ENCODE measurements at regions not wholly inside any gene's neighbourhood (a gene's known extent, or its start where the extent isn't known, plus 50 kb on each side); places are given as distances from the start of the nearest gene placed in this dataset.

DNA sequence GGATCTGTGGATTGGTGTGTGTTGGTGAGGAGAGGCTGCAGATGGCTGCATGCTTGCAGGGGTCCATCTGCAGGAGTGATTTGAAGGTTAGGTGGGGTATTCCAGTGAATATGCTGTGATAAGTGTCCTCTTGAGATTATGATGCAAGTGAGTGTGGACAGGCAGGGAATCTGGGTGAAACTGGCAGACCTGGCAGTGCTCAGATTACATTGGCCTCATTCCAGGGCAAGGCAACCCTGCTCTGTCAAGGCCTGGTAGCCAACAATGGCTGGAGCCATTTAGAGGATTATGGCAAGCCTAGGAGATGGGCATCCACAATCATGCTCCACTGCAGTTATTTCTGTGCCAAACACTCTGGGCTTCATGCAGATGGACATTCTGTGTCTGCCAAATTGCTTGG, 113.9 kb downstream of the RTL3 start:
- Histone ChIP-seq H3K36me3 (ENCODE audit: low read depth) (no peaks in the 10 kb centered on the region), H3K9me3 (ENCODE audit: low read depth) (no peaks in the 10 kb centered on the region), H3K9ac (no peak overlapping the region), H2AFZ (no peak overlapping the region), H3K27ac (no peak overlapping the region), H3F3A (ENCODE audit: insufficient read depth) (peaks cover 4% of the 10 kb centered on the region; the same call in 1 of the 2 replicates), H3K79me2 (ENCODE audit: insufficient read depth) (no peaks in the 10 kb centered on the region), H3K4me1 (ENCODE audit: insufficient read depth) (peaks cover 10% of the 10 kb centered on the region), H3K27me3 (replicated peaks; ENCODE audit: insufficient read depth) (no peaks in the 10 kb centered on the region), H3K4me2 (ENCODE audit: unreplicated experiment) (no peak overlapping the region), H4K20me1 (ENCODE audit: insufficient read depth) (no peaks in the 10 kb centered on the region), H3K9me2 (ENCODE audit: insufficient read depth) (no peaks in the 10 kb centered on the region), H3K4me3 (no peak overlapping the region)
- in situ Hi-C loops (cut with MboI): no loop called here
- no peak for TF ChIP-seq EZH2 (IDR thresholded peaks at IDR 0.05; ENCODE audit: insufficient read depth, poor library complexity, severe bottlenecking)
- TF ChIP-seq EZH2phosphoT487 (IDR thresholded peaks at IDR 0.05; ENCODE audit: insufficient read depth, low read depth): no peak
- no peak for DNase-seq

DNA sequence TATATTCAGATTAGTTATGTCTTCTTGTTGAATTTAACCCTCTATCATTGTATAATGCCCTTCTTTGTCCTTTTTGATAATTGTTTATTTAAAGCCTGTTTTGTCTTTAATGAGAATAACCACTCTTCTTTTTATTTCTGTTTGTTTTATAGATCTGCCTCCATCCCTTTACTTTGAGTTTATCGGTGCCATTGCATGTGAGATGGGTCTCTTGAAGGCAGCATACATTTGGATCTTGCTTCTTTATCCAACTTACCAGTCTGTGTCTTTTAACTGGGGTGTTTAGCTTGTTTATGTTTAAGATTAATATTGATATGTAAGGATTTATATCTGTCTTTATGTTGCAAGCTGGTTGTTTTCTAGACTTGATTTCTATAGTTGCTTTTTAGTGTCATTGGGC, 115.8 kb downstream of the RTL3 start:
- Histone ChIP-seq H3K4me1 (ENCODE audit: insufficient read depth) (peaks cover 6% of the 10 kb centered on the region), H3K4me2 (ENCODE audit: unreplicated experiment) (no peak overlapping the region), H3K36me3 (ENCODE audit: low read depth) (no peaks in the 10 kb centered on the region), H3F3A (ENCODE audit: insufficient read depth) (peaks cover 4% of the 10 kb centered on the region; the same call in 1 of the 2 replicates), H3K27ac (no peak overlapping the region), H3K27me3 (replicated peaks; ENCODE audit: insufficient read depth) (no peaks in the 10 kb centered on the region), H3K9me3 (ENCODE audit: low read depth) (no peaks in the 10 kb centered on the region), H3K9ac (no peak overlapping the region), H3K4me3 (no peak overlapping the region), H4K20me1 (ENCODE audit: insufficient read depth) (no peaks in the 10 kb centered on the region), H3K9me2 (ENCODE audit: insufficient read depth) (no peaks in the 10 kb centered on the region), H2AFZ (no peak overlapping the region), H3K79me2 (ENCODE audit: insufficient read depth) (no peaks in the 10 kb centered on the region)
- TF ChIP-seq EZH2phosphoT487 (IDR thresholded peaks at IDR 0.05; ENCODE audit: insufficient read depth, low read depth): no peak
- no peak for TF ChIP-seq EZH2 (IDR thresholded peaks at IDR 0.05; ENCODE audit: insufficient read depth, poor library complexity, severe bottlenecking)
- DNase-seq: no peak
- in situ Hi-C loops (cut with MboI): no loop called here
- 80 to 100% methylated on average over 1 of the region's 1 CpG for WGBS, 2 experiments (ENCODE audit: low coverage in 1 of 2, low lambda C conversion rate in 2 of 2, missing lambda C conversion rate in 2 of 2)

DNA sequence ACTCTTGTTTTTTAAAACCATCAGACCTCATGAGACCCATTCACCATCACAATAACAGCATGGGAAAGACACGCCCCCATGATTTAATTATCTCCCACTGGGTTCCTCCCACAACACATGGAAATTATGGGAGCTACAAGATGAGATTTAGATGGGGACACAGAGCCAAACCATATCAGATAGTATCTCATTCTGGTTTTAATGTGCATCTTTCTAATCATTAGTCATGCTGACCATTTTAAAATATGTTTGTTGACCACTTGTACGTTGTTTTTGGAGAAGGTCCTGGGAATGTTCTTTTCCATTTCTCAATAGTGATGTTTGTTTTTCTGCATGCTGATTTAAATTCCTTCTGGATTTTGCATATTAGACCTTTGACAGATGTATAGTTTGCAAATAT, 119.0 kb downstream of the RTL3 start:
- no peak for TF ChIP-seq EZH2 (IDR thresholded peaks at IDR 0.05; ENCODE audit: insufficient read depth, poor library complexity, severe bottlenecking)
- TF ChIP-seq EZH2phosphoT487 (IDR thresholded peaks at IDR 0.05; ENCODE audit: insufficient read depth, low read depth): no peak
- H3K27ac ChIP-seq: no peak overlapping the region
- H3K9me2 ChIP-seq (ENCODE audit: insufficient read depth): no peaks in the 10 kb centered on the region
- no peaks in the 10 kb centered on the region for H3K4me1 ChIP-seq (ENCODE audit: insufficient read depth)
- H3K27me3 ChIP-seq (replicated peaks; ENCODE audit: insufficient read depth): no peaks in the 10 kb centered on the region
- no peaks in the 10 kb centered on the region for H3K79me2 ChIP-seq (ENCODE audit: insufficient read depth)
- no peak for DNase-seq
- H3K36me3 ChIP-seq (ENCODE audit: low read depth): no peaks in the 10 kb centered on the region
- no peak overlapping the region for H3K9ac ChIP-seq
- H4K20me1 ChIP-seq (ENCODE audit: insufficient read depth): no peaks in the 10 kb centered on the region
- no peaks in the 10 kb centered on the region for H3K9me3 ChIP-seq (ENCODE audit: low read depth)
- no peak overlapping the region for H3K4me2 ChIP-seq (ENCODE audit: unreplicated experiment)
- no peak overlapping the region for H2AFZ ChIP-seq
- 68 to 70% methylated on average over 2 of the region's 2 CpGs for WGBS, 2 experiments (ENCODE audit: low coverage in 1 of 2, low lambda C conversion rate in 2 of 2, missing lambda C conversion rate in 2 of 2)
- in situ Hi-C loops (cut with MboI): no loop called here
- no peak overlapping the region for H3K4me3 ChIP-seq
- no peaks in the 10 kb centered on the region for H3F3A ChIP-seq (ENCODE audit: insufficient read depth)

DNA sequence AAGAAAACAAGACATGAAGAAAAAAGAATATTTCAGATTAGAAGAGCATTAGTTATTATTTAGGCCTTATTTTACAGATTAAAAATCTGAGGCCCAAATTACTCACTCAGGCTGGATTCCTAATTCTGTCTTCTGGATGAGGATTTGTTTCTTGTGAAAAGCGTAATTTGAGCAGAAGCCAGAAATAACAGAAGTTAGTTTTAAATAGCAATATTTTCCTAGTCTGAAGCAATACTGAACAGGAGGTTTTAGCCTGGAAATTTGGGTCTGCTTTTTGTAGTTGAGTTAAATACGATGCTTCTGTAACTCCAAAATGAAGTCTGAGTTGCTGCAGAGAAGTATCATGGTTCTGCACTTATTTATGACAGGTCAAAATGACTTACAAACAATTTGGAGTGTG, 124.9 kb downstream of the RTL3 start:
- no peaks in the 10 kb centered on the region for H4K20me1 ChIP-seq (ENCODE audit: insufficient read depth)
- H3K27me3 ChIP-seq (replicated peaks; ENCODE audit: insufficient read depth): no peaks in the 10 kb centered on the region
- no peaks in the 10 kb centered on the region for H3F3A ChIP-seq (ENCODE audit: insufficient read depth)
- no peak for DNase-seq
- H3K9ac ChIP-seq: no peak overlapping the region
- no peak overlapping the region for H3K4me3 ChIP-seq
- H3K9me3 ChIP-seq (ENCODE audit: low read depth): no peaks in the 10 kb centered on the region
- no peak overlapping the region for H3K27ac ChIP-seq
- H3K79me2 ChIP-seq (ENCODE audit: insufficient read depth): no peaks in the 10 kb centered on the region
- 52 to 53% methylated on average over 2 of the region's 2 CpGs for WGBS, 2 experiments (ENCODE audit: low coverage in 1 of 2, low lambda C conversion rate in 2 of 2, missing lambda C conversion rate in 2 of 2)
- H3K4me1 ChIP-seq (ENCODE audit: insufficient read depth): no peaks in the 10 kb centered on the region
- in situ Hi-C loops (cut with MboI): no loop called here
- H3K4me2 ChIP-seq (ENCODE audit: unreplicated experiment): no peak overlapping the region
- H3K9me2 ChIP-seq (ENCODE audit: insufficient read depth): no peaks in the 10 kb centered on the region
- TF ChIP-seq EZH2 (IDR thresholded peaks at IDR 0.05; ENCODE audit: insufficient read depth, poor library complexity, severe bottlenecking) (no peak), EZH2phosphoT487 (IDR thresholded peaks at IDR 0.05; ENCODE audit: insufficient read depth, low read depth) (no peak)
- H3K36me3 ChIP-seq (ENCODE audit: low read depth): no peaks in the 10 kb centered on the region
- H2AFZ ChIP-seq: no peak overlapping the region

DNA sequence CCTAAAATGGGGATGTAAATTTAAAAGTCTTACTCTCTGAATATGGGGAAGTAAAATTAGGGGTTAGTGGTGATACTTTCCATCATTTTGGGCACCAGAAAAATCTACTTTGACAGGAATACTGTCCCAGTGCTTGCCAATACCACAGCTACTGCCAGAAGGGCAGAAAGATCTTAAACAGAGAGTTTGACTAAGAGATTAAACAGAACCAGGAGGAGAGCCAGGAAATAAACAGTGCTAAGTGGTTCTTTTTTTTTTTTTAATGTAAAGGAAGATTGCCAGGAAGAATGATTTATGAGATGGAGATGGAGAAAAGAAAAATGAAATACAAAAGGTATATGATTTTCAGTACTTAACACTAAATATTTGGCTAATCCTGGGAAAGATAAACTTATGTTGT, 126.8 kb downstream of the RTL3 start:
- Histone ChIP-seq H3K4me2 (ENCODE audit: unreplicated experiment) (no peak overlapping the region), H3K27ac (no peak overlapping the region), H3K36me3 (ENCODE audit: low read depth) (no peaks in the 10 kb centered on the region), H3K9me2 (ENCODE audit: insufficient read depth) (no peaks in the 10 kb centered on the region), H3K4me3 (no peak overlapping the region), H3K79me2 (ENCODE audit: insufficient read depth) (no peaks in the 10 kb centered on the region), H3F3A (ENCODE audit: insufficient read depth) (peaks cover 7% of the 10 kb centered on the region; the same call in 1 of the 2 replicates), H4K20me1 (ENCODE audit: insufficient read depth) (no peaks in the 10 kb centered on the region), H3K9ac (no peak overlapping the region), H2AFZ (no peak overlapping the region), H3K9me3 (ENCODE audit: low read depth) (no peaks in the 10 kb centered on the region), H3K4me1 (ENCODE audit: insufficient read depth) (peaks cover 5% of the 10 kb centered on the region), H3K27me3 (replicated peaks; ENCODE audit: insufficient read depth) (no peaks in the 10 kb centered on the region)
- TF ChIP-seq EZH2 (IDR thresholded peaks at IDR 0.05; ENCODE audit: insufficient read depth, poor library complexity, severe bottlenecking): no peak
- TF ChIP-seq EZH2phosphoT487 (IDR thresholded peaks at IDR 0.05; ENCODE audit: insufficient read depth, low read depth): no peak
- in situ Hi-C loops (cut with MboI): no loop called here
- DNase-seq: no peak

Measured in GM23248 (cell line).